HG03064 (cell line): ENCODE measurements at regions not wholly inside any gene's neighbourhood (a gene's known extent, or its start where the extent isn't known, plus 50 kb on each side); places are given as distances from the start of the nearest gene placed in this dataset.

Experiments used
- ATAC-seq: cut with Tn5 transposase; IDR thresholded peaks from one replicate; pipeline ENCODE4 v1.9.1; 2021; ENCODE audit warnings: low read depth; ENCODE audit not compliant: unreplicated experiment

DNA sequence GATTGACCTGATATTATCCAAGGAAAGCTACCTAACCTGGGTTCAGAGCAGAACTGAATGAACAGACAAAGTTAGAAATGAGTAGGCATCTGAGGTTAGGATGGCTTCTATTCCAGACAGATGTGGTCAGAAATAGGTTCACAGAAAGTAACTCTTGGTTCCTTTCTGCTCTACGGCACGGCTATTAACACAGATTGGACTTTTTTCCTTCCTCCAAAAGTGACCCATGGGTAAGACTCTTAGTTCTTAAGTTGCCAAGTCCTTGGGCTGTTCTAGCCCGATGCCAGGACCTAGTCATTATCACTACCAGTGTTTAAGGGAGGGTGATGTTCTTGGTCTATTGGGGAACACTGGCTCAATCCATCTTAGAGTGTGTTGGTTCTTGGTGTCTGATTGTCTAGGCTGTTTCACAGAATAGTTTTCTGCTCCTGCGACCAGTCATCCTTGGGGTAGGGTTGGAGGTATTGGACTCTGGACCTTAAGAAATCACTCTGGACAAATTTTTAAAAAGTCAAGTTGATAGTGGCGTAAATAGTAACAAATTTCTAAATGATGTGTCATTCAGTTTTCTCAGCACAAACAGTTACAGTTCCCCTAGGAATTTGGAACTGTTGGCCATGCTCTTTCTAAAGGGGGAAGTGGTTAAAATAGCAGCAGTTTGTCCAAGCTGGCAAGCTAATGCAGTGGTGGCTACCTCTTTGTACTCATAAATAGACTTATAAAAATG lies 60.1 kb upstream of the MYCBP2 start:
- no peak for ATAC-seq

- ATAC-seq: no peak
Measured at GRCh38 chr13:77386046-77386445, 59.2 kb upstream of the MYCBP2 start.

DNA sequence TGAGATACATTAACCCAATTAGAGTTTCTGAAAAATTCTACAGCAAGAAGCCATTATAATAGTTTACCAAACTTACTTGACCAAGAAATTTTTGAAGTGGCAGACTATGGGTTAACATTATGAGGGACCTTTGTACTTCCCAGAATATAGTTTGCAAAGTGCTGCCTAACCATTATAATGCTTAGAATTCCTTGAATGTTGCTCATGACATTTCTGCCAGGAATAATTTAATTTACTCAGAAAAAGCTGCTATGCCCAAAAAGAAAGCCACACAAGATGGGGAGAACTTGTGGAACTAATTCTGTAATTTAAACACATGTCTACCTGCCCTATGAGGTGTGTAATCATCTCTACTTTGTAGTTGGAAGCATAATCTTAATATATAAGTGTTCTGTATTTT lies 58.1 kb upstream of the MYCBP2 start:
- no peak for ATAC-seq

DNA sequence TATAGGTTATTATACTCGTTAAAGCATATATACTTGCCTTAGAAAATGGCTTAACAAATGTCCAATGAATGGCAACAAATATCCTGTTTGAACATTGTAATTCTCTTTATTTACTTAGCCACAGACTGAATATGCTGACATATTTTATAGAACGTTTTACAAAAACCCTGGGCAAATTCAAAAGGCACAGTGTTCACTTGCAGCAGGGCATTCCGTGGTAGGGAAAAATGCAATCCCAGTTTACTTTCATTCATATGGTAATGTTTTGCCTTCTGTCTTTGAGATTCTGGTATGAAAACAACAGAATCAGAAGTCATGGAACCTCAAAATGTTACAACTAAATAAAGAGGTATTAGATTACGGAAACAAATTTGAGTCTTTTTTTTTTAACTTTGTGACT lies 56.2 kb upstream of the MYCBP2 start:
- ATAC-seq: no peak

DNA sequence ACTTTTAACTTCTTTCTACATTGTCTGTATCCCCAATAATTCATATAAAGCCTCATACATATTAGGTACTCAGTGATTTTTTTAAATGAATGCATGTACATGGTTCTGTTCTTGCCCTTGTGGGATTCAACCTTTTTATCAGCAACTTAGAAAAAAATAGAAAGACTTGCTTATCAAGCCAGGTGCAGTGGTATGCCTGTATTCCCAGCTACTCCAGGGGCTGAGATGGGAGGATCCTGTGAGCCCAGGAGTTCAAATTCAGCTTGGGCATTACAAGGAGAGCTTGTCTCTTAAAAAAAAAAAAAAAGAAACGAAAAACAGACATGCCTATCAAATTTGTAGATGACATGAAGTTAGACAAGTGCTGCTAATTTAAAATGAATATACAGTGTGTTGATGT lies 54.2 kb upstream of the MYCBP2 start:
- no peak for ATAC-seq

- ATAC-seq: no peak
Measured at GRCh38 chr13:77379508-77379907, 52.6 kb upstream of the MYCBP2 start.

GRCh38 chr13:77378662-77379061 lies 51.8 kb upstream of the MYCBP2 start:
- ATAC-seq: no peak

GRCh38 chr13:77377016-77377415 lies 50.1 kb upstream of the MYCBP2 start:
- ATAC-seq: no peak
